ENCODE measurements at regions not wholly inside any gene's neighbourhood (a gene's known extent, or its start where the extent isn't known, plus 50 kb on each side); places are given as distances from the start of the nearest gene placed in this dataset.

GRCh38 chr2:220503431-220503830 is 876.0 kb downstream of the SLC4A3 start:
- TF ChIP-seq ZSCAN16 (tag by site-specific recombination; IDR thresholded peaks at IDR 0.05): no peak
- no peak for TF ChIP-seq ZNF398 (tag by site-specific recombination; IDR thresholded peaks at IDR 0.05)
- no peak for TF ChIP-seq CTCF (tag by site-specific recombination; IDR thresholded peaks at IDR 0.05)
